K562 (cell line): ENCODE measurements at regions not wholly inside any gene's neighbourhood (a gene's known extent, or its start where the extent isn't known, plus 50 kb on each side); places are given as distances from the start of the nearest gene placed in this dataset.

Source experiments
- ATAC-seq: fragments of 200-7000 bp; cut with Tn5 transposase; 3 replicates; pipeline ENCODE4 v1.9.1; 2020; ENCODE audit warnings: moderate library complexity
- BruUV-seq: library from RNA; stranded (reverse); fragments of 400-500 nt; replicated peaks from 2 replicates; lab custom pipeline; 2021; lab: Mats Ljungman, UMichigan
- CTCF ChIA-PET: fragments of 300-600 bp; formaldehyde crosslinking; extraction: SDS; loops from one replicate; lab custom pipeline; 2021; ENCODE audit warnings: low intra/inter-chr PET ratio; lab: Yijun Ruan, JAX
- POLR2A ChIA-PET: fragments of 300-600, 350-650 bp; sonication (Branson Sonifier 250); formaldehyde crosslinking; extraction: SDS; loops from one replicate; lab custom pipeline; 2021; ENCODE audit warnings: antibody characterized with exemption, inconsistent platforms; lab: Yijun Ruan, JAX
- DNase-seq, 4 experiments: peaks; one replicate each; pipeline versions ENCODE4 v3.0.0 to v3.0.0-alpha.2; 2011 to 2018; ENCODE audit warnings: low spot score in 3 of 4, mixed read lengths in 3 of 4; ENCODE audit errors: extremely low read depth in 1 of 4
- FAIRE-seq: peaks from 2 replicates; lab custom pipeline; 2011; peaks lifted over from hg19 to GRCh38; lab: Jason Lieb, UNC
- H2AFZ ChIP-seq: 2 replicates; pipeline ENCODE4 v1.6.0; 2011; ENCODE audit warnings: low read depth, low read length, control low read depth, inconsistent platforms
- H3K27ac ChIP-seq: fragments of 200-600 bp; 3 replicates; pipeline ENCODE4 v1.8.0; 2011; ENCODE audit warnings: low read depth, mild to moderate bottlenecking, control low read depth, inconsistent platforms, low read length, moderate library complexity, mixed read lengths; ENCODE audit errors: extremely low read depth
- H3K27me3 ChIP-seq, 2 experiments: fragments of 300-600 bp in 1 of 2; 2 replicates in 1 of 2; 3 replicates in 1 of 2; pipeline versions ENCODE4 v1.6.0 to v1.8.0; 2011; ENCODE audit warnings: inconsistent platforms in 2 of 2, low read length in 2 of 2, mild to moderate bottlenecking in 1 of 2, mixed read lengths in 1 of 2, moderate library complexity in 1 of 2; ENCODE audit not compliant: control insufficient read depth in 2 of 2, insufficient read depth in 2 of 2
- H3K36me3 ChIP-seq: fragments of 300-600 bp; 3 replicates; pipeline ENCODE4 v1.8.0; 2011; ENCODE audit warnings: mild to moderate bottlenecking, low read length, inconsistent platforms; ENCODE audit not compliant: control insufficient read depth, insufficient read depth
- H3K4me1 ChIP-seq, 2 experiments: fragments of 200-600 bp in 1 of 2; replicated peaks in 1 of 2; 2 replicates in 1 of 2; 3 replicates in 1 of 2; pipeline versions ENCODE4 v1.5.1 to v1.8.0; 2011; ENCODE audit warnings: inconsistent platforms in 2 of 2, low read length in 2 of 2, mild to moderate bottlenecking in 1 of 2, mixed read lengths in 1 of 2, moderate library complexity in 1 of 2; ENCODE audit not compliant: control insufficient read depth in 2 of 2, insufficient read depth in 2 of 2
- H3K4me2 ChIP-seq: 2 replicates; pipeline ENCODE4 v1.6.1; 2011; ENCODE audit warnings: low read length, control low read depth, inconsistent platforms, mixed read lengths; ENCODE audit not compliant: insufficient read depth
- H3K4me3 ChIP-seq: fragments of 200-600 bp; sonication (generic), shearing (Covaris generic); 2 replicates; pipeline ENCODE4 v1.5.1; 2016; ENCODE audit warnings: control low read depth, inconsistent platforms
- H3K79me2 ChIP-seq: fragments of 200-600 bp; 3 replicates; pipeline ENCODE4 v1.8.0; 2011; ENCODE audit warnings: low read length, inconsistent platforms; ENCODE audit not compliant: control insufficient read depth, insufficient read depth
- H3K9ac ChIP-seq, 2 experiments: 2 replicates each; pipeline versions ENCODE4 v1.6.0 to v1.6.1; 2011; ENCODE audit warnings: low read depth in 2 of 2, low read length in 2 of 2, control low read depth in 1 of 2, inconsistent platforms in 1 of 2, mild to moderate bottlenecking in 1 of 2, mixed read lengths in 1 of 2; ENCODE audit not compliant: insufficient read depth in 1 of 2
- H3K9me1 ChIP-seq: one replicate; pipeline ENCODE4 v1.6.0; 2011; ENCODE audit warnings: inconsistent platforms, mild to moderate bottlenecking, low read length, moderate library complexity; ENCODE audit not compliant: control insufficient read depth, insufficient read depth
- H3K9me3 ChIP-seq: replicated peaks from 2 replicates; pipeline ENCODE4 v1.5.1; 2011; ENCODE audit warnings: low read depth, low read length, inconsistent platforms; ENCODE audit not compliant: control insufficient read depth, insufficient read depth
- H4K20me1 ChIP-seq: replicated peaks from 2 replicates; pipeline ENCODE4 v1.6.1; 2011; ENCODE audit warnings: low read length, inconsistent platforms, mixed read lengths; ENCODE audit not compliant: control insufficient read depth, insufficient read depth
- BRD4 ChIP-seq: fragments of 200-600 bp; sonication (generic); IDR thresholded peaks from 2 replicates; pipeline ENCODE4 v1.6.1; 2017; ENCODE audit warnings: inconsistent platforms
- FOXA1 ChIP-seq: fragments of 450-650 bp; IDR thresholded peaks from 2 replicates; pipeline ENCODE4 v1.6.1; 2016; ENCODE audit warnings: mild to moderate bottlenecking, borderline replicate concordance
- MAFF ChIP-seq: IDR thresholded peaks from 2 replicates; pipeline ENCODE4 v1.6.1; 2012; ENCODE audit warnings: low read length, improper control_type of control experiment
- PTBP1 ChIP-seq: fragments of 200-400 bp; formaldehyde crosslinking; IDR thresholded peaks from 2 replicates; pipeline ENCODE4 v1.6.1; 2017; ENCODE audit warnings: low read depth, low read length
- TARDBP ChIP-seq: fragments of 450-650 bp; IDR thresholded peaks from 2 replicates; pipeline ENCODE4 v1.6.1; 2016
- TSC22D4 ChIP-seq: fragments of 450-650 bp; IDR thresholded peaks from 2 replicates; pipeline ENCODE4 v1.6.1; 2016; ENCODE audit warnings: missing genetic modification characterization, missing biosample characterization, control low read depth
- ZNF282 ChIP-seq: sonication (generic); formaldehyde crosslinking; IDR thresholded peaks from 2 replicates; pipeline ENCODE4 v1.8.1; 2023; ENCODE audit warnings: missing genetic modification reagents
- ZNF311 ChIP-seq: fragments of 250-450 bp; sonication (Bioruptor Pico); IDR thresholded peaks from 2 replicates; pipeline ENCODE4 v1.4.0; 2020; ENCODE audit warnings: mild to moderate bottlenecking, moderate library complexity
- ZNF445 ChIP-seq: fragments of 250-450 bp; sonication (Bioruptor Pico); IDR thresholded peaks from 2 replicates; pipeline ENCODE4 v1.4.0; 2020; ENCODE audit warnings: low read depth, mild to moderate bottlenecking, moderate library complexity
- ZNF583 ChIP-seq: fragments of 250-450 bp; sonication (Bioruptor Pico); IDR thresholded peaks from 2 replicates; pipeline ENCODE4 v1.4.0; 2020
- ZNF785 ChIP-seq: fragments of 250-450 bp; sonication (Bioruptor Pico); IDR thresholded peaks from 2 replicates; pipeline ENCODE4 v1.4.0; 2020; ENCODE audit warnings: mild to moderate bottlenecking
- WGBS: fragments of 100-300 bp; shearing (Covaris generic); methylation state at CpG from one replicate; pipeline ENCODE4 v1.1.6; 2016; ENCODE audit warnings: low coverage, mixed read lengths; ENCODE audit not compliant: insufficient coverage; ENCODE audit errors: missing lambda C conversion rate; 5-methylcytosine and 5-hydroxymethylcytosine counted together
- in situ Hi-C: fragments of 300-500 bp; cut with MboI; formaldehyde crosslinking; loops from 4 replicates; pipeline ENCODE4 v1.15.0; 2018; ENCODE audit warnings: inconsistent platforms, mixed read lengths
- intact Hi-C: fragments of 100-400 bp; cut with micrococcal nuclease; formaldehyde crosslinking; loops from 2 replicates; pipeline ENCODE4 v1.14.2; 2022
- TF ChIP-seq, protein P1 (sequence below): fragments of 250-450 bp; sonication (Bioruptor Pico); IDR thresholded peaks from 2 replicates; pipeline ENCODE4 v1.8.0; 2022; ENCODE audit warnings: moderate library complexity, mild to moderate bottlenecking, inconsistent platforms
- TF ChIP-seq, protein P2 (sequence below): fragments of 450-650 bp; IDR thresholded peaks from 2 replicates; pipeline ENCODE4 v1.6.1; 2016; ENCODE audit warnings: borderline replicate concordance
- TF ChIP-seq, protein P3 (sequence below), 2 experiments: fragments of 250-450 bp in 1 of 2; fragments of 450-650 bp in 1 of 2; sonication (Bioruptor Pico) in 1 of 2; IDR thresholded peaks; 2 replicates each; pipeline versions ENCODE4 v1.6.1 to v1.8.0; 2016 to 2021; ENCODE audit warnings: mild to moderate bottlenecking in 2 of 2, moderate library complexity in 2 of 2, missing compliant biosample characterization in 1 of 2, missing genetic modification characterization in 1 of 2
- TF ChIP-seq, protein P4 (sequence below): IDR thresholded peaks from 3 replicates; pipeline ENCODE4 v1.6.1; 2011; ENCODE audit warnings: borderline replicate concordance, mild to moderate bottlenecking; ENCODE audit not compliant: insufficient read length, insufficient read depth
- TF ChIP-seq, protein P5 (sequence below): fragments of 450-650 bp; IDR thresholded peaks from one replicate; pipeline ENCODE4 v1.6.1; 2018; ENCODE audit warnings: mild to moderate bottlenecking, moderate library complexity; ENCODE audit not compliant: partially characterized antibody

DNA sequence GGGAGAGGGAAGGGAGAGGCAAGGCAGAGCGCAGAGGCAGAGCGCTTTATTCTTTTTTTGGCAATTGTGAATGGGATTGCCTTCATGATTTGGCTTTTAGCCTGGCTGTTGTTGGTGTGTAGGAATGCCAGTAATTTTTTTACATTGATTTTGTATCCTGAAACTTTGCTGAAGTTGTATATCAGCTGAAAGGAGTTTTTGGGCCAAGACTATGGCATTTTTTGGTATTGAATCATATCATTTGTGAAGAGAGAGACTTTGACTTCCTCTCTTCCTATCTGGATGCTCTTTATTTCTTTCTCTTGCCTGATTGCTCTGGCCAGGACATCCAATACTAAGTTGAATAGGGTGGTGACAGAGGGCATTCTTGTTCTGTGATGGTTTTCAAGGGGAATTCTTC lies 291.3 kb downstream of the REEP3 start:
- no peak for FAIRE-seq
- Histone ChIP-seq H4K20me1 (no peaks in the 10 kb centered on the region), H3K36me3 (no peaks in the 10 kb centered on the region), H3K27me3 (no peaks in the 10 kb centered on the region), H3K9me1 (no peaks in the 10 kb centered on the region), H3K4me1 (no peaks in the 10 kb centered on the region), H3K79me2 (no peaks in the 10 kb centered on the region), H3K4me3 (no peak overlapping the region), H3K9me3 (no peaks in the 10 kb centered on the region), H2AFZ (no peak overlapping the region), H3K9ac (no peak overlapping the region), H3K4me2 (no peak overlapping the region), H3K27ac (no peak overlapping the region)
- POLR2A ChIA-PET = no interaction called here
- CTCF ChIA-PET = no interaction called here
- intact Hi-C loops (no loop called here), in situ Hi-C loops (no loop called here)
- no peak for ATAC-seq
- no peak for DNase-seq
- WGBS = no CpG with 5 or more reads among the region's 2 CpGs
- no TSS peak for BruUV-seq
- no peak for TF ChIP-seq TSC22D4
- TF ChIP-seq, protein P1, sequence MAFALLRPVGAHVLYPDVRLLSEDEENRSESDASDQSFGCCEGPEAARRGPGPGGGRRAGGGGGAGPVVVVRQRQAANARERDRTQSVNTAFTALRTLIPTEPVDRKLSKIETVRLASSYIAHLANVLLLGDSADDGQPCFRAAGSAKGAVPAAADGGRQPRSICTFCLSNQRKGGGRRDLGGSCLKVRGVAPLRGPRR (CRISPR knock-in tag) = no peak
- TF ChIP-seq MAFF = no peak
- TF ChIP-seq, protein P2, sequence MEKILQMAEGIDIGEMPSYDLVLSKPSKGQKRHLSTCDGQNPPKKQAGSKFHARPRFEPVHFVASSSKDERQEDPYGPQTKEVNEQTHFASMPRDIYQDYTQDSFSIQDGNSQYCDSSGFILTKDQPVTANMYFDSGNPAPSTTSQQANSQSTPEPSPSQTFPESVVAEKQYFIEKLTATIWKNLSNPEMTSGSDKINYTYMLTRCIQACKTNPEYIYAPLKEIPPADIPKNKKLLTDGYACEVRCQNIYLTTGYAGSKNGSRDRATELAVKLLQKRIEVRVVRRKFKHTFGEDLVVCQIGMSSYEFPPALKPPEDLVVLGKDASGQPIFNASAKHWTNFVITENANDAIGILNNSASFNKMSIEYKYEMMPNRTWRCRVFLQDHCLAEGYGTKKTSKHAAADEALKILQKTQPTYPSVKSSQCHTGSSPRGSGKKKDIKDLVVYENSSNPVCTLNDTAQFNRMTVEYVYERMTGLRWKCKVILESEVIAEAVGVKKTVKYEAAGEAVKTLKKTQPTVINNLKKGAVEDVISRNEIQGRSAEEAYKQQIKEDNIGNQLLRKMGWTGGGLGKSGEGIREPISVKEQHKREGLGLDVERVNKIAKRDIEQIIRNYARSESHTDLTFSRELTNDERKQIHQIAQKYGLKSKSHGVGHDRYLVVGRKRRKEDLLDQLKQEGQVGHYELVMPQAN = no peak
- TF ChIP-seq, protein P3, sequence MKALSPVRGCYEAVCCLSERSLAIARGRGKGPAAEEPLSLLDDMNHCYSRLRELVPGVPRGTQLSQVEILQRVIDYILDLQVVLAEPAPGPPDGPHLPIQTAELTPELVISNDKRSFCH (CRISPR knock-in tag; IDR thresholded peaks at IDR 0.05) = no peak
- TF ChIP-seq, protein P3 (tag; IDR thresholded peaks at IDR 0.05) = no peak
- TF ChIP-seq ZNF282 (CRISPR knock-in tag) = no peak
- TF ChIP-seq ZNF785 = no peak
- no peak for TF ChIP-seq TARDBP
- TF ChIP-seq, protein P4, sequence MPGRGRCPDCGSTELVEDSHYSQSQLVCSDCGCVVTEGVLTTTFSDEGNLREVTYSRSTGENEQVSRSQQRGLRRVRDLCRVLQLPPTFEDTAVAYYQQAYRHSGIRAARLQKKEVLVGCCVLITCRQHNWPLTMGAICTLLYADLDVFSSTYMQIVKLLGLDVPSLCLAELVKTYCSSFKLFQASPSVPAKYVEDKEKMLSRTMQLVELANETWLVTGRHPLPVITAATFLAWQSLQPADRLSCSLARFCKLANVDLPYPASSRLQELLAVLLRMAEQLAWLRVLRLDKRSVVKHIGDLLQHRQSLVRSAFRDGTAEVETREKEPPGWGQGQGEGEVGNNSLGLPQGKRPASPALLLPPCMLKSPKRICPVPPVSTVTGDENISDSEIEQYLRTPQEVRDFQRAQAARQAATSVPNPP = no peak
- TF ChIP-seq ZNF445 = no peak
- no peak for TF ChIP-seq ZNF311 (CRISPR knock-in tag)
- no peak for TF ChIP-seq PTBP1
- TF ChIP-seq, protein P5, sequence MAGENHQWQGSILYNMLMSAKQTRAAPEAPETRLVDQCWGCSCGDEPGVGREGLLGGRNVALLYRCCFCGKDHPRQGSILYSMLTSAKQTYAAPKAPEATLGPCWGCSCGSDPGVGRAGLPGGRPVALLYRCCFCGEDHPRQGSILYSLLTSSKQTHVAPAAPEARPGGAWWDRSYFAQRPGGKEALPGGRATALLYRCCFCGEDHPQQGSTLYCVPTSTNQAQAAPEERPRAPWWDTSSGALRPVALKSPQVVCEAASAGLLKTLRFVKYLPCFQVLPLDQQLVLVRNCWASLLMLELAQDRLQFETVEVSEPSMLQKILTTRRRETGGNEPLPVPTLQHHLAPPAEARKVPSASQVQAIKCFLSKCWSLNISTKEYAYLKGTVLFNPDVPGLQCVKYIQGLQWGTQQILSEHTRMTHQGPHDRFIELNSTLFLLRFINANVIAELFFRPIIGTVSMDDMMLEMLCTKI = no peak
- no peak for TF ChIP-seq BRD4
- TF ChIP-seq FOXA1 = no peak
- TF ChIP-seq ZNF583 (CRISPR knock-in tag) = no peak
